GM21528 (cell line): ENCODE measurements at regions not wholly inside any gene's neighbourhood (a gene's known extent, or its start where the extent isn't known, plus 50 kb on each side); places are given as distances from the start of the nearest gene placed in this dataset.

Source experiments
- ATAC-seq: cut with Tn5 transposase; IDR thresholded peaks from one replicate; pipeline ENCODE4 v1.9.1; 2021; ENCODE audit warnings: mild to moderate bottlenecking, moderate library complexity; ENCODE audit not compliant: unreplicated experiment, low FRiP score

DNA sequence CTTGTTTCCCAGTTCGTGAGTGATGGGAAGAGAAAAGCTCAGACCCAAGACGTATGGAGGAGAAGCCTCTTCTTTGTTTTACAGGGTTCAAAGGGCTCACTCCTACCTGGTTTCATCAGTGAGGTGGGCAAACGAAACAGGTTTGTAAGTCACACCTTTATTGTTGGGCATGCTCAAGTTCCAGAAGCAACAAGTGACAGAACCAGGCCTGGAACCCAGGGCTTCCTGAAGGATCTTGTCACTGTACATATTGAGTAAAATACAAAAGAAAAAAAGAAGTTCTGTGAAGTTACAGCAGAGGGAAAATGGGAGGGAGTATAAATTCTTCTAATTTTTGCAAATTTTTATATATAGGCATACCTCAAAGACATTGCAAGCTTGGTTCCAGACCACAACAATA lies 320.9 kb upstream of the PROX1 start:
- ATAC-seq, result no peak

DNA sequence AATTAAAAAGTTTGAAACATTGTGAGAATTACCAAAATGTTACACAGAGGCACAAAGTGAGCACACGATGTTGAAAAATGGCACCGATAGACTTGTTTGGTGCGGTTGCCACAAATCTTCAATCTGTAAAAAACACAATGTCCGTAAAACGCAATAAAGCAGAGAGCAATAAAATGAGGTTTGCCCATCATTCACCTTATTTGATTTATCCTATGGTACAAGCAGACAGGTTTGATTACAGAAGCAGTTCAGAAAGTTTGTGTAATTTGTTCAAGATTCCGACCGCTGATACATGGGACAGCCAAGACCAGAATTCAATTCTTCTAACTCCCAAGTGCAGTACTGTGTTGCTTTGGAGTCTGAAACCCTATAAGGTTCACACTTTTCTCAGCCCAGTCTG lies 318.3 kb upstream of the PROX1 start:
- no peak for ATAC-seq

DNA sequence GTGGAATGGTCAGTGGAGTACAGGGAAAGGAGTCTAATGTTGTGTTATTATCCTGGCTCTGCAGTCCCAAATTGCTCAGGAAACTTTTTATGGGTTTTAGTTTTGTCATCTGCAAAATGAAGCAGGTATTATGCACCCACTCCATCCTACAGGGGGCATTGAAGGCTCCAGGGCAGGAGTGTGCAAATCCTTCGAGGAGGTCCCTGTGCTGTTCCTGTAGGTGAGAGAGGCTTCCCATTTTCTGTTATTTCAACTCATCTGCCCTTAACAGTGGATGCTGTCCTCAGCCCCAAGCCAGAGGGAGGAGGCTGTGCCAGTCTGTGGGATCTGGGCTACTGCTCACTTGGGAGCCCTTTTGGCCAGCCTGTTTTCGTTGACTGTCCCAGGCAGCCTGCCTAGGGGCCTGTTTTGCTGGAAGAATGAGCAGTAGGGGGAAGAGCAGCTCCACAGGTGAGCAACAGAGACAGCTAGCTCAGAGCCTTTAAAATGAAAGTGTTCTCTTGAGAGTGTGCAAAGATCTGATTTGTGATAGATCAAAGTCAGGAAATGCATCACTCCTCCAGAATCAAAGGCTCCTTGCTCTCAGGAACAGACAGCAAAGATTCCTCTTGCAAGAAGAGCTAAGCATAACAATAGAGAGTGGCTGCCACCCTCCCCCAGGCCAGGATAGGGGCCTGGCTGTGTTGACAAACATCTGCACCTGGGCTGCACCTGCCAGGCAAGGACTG lies 317.6 kb upstream of the PROX1 start:
- ATAC-seq, result no peak

DNA sequence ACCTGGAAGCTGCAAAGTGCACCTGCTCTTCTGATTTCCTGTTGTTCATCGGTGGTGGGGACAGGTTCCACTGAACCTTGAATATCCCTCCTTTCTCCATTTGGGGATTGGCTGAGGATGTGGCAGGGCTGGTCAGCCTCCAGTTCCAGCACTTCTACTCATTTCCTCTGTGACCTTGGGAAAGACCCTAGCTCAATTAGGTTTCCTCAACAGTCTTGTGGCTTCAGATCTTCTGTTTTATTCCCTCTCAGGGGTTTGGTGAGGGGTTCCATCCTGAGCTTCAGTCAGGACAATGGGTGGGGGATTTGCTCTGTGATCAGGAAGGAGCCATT lies 317.1 kb upstream of the PROX1 start:
- no peak for ATAC-seq

DNA sequence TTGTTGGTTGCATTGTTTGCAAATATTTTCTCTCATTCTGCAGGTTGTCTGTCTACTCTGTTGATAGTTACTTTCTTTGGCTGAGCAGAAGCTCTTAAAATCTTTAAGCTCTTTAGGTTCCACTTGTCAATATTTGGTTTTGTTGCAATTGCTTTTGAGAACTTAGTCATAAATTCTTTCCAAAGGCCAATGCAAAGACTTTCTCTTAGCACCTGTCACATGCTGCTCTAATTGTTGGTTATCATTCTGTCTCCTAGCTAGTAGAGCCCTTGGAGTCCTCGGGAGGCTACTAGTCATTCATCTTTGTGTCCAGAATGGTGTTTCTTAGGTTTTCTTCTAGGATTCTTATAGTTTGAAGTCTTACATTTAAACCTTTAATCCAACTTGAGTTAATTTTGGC lies 312.7 kb upstream of the PROX1 start:
- ATAC-seq, result no peak

DNA sequence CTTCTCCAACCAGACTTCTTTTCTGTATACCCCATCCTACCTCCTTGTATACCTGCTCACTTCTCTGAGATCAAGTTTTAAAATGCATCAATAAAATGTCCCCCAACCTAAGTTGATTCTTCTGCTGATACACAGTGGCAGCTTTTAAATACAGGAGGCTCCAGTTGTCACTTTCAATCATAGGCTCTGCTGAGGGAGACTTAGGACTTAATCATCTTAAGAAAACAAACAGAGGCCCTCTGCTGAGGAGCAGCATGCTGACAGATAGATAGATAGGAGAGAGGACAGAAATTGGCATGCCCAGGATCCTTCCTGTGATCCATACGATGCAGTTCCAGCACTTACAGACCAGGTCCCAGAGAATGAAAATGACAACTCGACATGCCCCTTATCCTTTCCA lies 311.0 kb upstream of the PROX1 start:
- ATAC-seq, result no peak

DNA sequence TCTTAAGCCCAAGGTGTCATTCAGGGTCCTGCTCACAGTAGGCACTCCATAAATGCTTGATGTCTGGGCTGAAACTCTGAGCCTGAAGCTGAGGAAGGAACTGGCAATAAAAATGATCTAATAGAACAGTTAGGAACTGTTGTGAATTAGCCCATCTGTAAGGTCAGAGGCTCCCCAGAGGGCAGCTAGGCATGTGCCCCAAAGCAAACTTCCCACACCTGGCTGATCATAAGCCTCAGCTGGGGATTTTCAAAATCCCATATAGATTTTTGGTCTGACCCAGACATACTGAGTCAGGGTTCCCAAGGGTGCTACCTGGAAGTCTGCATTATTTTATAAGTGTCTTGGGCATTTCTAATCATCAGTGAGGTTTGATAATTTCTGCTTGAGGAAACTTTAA lies 309.4 kb upstream of the PROX1 start:
- ATAC-seq, result no peak

DNA sequence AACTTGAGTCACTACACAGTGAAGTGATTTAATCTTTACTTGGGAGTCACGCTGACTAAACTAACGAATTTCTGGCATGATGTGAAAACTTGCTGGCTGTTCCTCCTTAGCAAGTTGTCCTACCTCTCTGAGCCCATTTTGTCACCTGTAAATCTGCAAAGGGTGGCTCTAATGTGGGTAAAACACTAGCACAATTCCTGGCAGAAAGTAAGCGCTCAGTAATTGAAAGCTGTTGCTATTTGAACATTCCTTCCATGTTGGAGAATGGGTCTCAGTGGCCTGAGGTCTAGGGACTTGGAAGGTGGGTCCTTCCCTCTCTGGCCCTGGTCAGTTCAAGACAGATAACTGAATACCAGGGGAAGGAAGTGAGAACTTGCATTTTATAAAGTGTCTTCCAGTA lies 309.0 kb upstream of the PROX1 start:
- no peak for ATAC-seq

DNA sequence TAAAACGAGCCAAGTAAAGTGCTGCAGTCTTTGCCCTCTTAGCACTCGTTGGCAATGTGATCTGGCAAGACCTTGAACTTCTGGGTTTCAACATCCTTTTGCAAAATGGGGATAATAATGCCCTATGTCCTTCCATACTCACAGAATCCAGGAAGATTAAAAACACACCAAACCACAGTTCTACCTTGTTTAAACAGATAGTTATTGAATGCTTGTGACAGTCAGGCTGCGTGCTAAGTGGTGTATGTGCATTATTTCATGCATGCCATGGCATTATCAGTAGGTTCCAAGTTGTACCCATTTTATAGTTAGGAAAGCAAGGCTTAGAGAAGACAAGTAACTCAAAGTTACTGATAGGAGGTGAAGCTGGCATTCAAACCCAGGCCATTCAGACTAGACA lies 308.6 kb upstream of the PROX1 start:
- ATAC-seq, result no peak

DNA sequence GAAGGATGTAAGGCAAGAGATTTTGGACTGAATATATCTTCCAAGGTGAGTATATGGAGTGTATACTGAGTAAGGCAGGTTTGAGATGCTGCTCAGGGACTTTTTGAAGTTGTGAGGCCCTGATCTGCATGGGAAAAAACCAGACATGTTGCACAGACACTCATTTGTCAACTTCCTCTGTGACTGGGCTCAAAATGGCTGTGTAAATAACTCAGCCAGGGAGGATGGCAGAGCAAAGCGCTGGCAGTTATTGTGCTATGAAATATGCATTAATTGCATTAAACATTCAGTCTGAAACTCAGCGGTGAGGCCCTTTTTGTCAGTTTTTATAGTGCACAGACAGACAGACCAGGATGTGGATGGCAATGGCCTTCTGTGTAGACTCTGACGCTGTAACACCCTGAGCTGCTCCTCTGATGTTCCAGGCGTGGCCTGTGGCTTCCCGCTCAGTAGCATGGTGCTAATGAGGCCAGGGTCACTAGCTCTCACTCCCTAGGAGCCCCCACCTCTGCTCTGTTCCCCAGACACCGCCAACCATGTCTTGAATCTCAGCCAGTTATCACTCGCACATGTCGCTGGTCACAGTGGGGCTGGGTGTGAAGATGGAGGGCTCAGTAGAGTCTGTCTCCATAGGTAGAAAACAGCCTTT lies 307.0 kb upstream of the PROX1 start:
- ATAC-seq, result no peak

DNA sequence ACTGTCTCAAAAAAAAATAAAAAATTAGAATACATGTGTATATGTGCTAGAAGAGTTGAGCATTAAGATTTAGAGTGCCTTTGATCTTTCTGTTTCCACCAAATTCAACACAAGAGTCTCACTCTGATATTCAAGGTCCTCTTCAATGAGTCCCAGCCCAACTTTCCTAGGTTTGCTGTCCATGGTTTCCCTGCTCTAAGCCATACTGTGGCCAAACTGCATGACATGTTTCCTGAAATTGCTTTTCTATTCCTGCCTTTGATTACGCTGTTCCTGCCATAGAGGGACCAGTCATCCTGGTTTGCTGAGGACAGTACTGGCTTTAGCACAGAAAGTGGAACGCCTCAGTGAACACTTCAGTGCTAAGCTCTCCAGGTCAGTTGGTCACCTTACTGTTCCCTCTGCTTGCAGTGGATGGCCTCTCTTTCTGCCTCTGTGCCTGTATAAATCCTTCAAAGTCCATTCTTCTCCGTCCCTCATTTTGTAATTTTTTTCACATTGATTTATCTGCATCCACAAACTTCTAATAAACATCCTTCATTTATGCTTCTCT lies 305.9 kb upstream of the PROX1 start:
- no peak for ATAC-seq

DNA sequence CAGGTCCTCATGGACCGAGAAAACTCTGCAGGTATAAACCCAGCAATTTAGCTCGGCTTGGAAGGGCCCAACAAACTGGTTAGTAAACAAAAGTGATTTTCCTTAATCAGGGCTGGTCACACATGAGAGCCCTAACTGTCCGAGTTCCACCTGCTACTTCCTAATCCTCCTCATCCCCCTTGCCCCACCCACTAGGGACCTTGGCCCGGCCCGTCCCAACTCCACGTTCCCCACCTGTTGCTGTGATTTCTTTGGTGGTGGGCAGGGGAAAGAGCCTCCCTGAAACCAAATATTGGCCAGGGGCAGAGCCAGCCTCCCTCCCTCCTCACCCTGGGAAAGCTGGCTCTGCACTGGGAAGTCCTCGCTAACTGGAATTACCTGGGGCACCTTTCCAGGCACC lies 304.2 kb upstream of the PROX1 start:
- ATAC-seq, result no peak

DNA sequence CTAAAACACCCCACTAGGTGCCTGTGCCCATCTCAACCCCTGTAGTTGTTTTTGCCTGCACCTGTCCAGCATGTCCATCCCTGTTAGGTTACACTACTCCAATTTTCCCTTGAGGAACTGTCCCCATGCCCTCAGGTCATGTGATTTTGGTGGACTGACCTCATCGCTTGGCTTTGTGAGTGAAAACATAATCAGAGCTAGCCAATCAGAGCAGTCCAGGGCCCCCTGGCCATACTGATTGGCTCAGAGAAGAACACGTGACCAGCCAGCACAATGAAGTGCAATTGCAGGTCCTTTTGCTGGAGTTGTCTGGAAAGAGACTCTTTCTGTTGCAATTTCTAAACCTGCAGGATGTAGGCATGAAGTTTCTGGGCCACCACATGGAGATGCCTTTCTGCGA lies 303.3 kb upstream of the PROX1 start:
- ATAC-seq, result no peak

DNA sequence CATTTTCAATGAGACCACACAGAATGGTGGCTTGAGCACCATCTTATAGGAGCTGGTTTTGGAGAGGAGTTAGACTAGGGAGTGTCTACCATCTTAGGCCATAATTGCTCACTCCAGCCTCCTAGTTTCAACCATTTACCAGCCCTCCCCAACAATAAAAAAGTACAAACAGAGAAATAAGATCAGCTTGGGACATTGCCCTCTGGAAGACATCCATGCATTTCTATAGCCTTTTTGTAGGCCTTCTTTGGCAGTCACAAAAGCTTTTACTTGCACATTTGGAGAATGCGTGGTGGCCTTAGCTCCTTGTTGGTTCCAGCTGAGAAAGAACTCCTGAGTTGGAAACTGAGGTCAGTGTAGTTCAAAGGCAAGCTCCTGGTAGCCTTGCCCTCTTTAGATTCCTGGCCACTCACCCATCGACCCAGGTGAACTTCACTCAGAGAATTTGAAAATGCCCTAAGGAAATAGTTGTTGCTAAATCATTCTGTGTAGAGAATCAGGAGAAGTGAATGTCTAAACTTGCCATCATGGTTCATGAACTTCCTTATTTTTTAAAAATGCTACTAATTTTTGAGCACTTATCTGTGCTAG lies 301.7 kb upstream of the PROX1 start:
- no peak for ATAC-seq

DNA sequence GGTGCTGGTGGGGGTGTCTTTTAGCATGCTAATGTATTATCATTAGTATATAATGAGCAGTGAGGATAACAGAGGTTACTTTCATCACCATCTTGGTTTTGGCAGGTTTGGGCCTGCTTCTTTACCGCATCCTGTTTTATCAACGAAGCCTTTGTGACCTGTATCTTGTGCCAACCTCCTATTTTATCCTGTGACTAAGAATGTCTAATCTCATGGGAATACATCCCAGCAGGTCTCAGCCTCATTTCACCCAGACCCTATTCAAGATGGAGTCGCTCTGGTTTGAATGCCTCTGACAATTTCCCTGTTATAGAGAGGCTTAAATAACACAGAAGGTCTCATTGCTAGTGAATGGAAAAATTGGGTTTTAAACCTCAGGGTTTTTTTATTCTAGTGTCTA lies 300.8 kb upstream of the PROX1 start:
- ATAC-seq, result no peak

DNA sequence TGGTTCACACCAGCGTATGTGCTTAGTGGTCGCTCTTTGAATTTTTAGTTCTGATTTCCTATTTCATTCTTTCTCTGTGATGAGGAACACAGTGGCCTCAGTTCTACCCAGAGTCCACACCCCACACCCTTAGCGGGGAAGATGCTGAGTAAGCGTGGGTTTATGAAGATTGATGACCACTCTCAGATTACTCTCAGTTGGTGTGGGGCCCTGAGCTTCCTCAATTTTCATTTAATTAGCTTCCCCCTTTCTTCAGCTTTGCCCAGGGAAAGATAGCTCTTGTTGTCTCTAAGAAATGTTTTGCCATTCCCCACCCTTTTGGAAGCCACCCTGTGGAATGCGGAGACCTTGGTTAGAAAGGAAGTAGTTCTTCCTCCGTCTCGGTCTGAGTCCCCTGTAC lies 299.9 kb upstream of the PROX1 start:
- ATAC-seq, result no peak

DNA sequence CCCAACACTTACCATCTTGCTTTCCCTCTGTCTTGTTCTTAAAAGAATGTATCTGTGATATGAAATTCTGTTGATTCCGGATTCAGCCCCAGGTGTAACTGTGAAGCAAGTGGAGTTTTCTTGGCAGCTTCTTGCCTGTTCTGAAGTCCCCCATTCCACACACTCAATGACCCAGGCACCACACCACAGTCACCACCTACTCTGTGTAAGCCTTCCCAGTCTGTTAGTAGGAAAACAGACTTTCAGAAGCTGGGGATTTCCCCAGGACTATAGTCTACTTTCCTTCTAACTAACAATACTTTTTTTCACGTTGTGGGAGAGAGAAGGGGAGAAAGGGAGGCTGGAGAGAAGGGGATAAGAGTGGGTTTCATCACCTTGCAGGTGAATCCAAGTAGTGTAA lies 299.1 kb upstream of the PROX1 start:
- no peak for ATAC-seq

DNA sequence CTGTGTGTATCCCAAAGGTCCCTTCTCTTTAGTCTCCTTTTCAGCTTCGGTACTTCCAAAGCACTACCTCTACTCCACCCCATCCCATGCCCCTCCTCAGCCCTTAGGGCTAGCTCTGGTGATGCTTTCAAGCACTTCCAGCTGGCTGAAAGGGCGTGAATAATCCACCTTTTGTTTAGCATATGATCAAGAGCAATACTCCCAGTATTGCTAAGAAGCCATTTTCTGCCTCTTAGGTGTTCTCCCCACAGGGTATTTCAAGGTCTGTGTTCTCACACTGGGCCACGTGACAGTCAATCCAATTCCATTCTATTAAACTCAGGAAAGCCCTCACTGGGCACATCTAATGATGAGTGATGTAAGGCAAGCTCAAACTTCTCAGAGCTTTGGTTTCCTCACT lies 298.5 kb upstream of the PROX1 start:
- no peak for ATAC-seq

DNA sequence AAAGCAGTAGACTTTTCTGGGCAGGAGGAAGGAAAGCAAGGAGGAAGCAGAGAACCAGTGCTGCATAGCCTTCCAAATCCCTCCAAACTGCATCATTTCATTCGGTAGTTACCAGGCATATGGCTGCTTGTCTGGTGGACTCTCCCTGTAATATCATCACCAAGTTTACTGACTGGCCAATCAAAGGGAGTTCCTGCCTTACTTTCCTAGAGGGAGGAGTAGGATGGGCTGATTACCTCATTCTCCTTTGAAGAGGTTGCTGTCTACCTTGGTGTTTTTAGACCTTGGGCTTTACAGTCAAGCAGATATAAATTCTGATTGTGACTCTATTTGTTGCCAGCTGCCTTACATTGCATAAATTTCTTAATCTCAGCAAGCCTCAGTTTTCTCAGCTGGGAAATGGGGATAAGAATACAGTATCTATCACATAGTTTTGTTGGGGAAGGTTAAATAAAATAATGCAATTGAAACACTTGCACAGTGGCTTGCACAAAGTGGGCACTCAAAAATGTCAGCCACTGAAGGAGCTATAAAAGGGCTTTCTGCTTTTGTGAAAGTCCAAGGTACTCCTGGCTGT lies 297.3 kb upstream of the PROX1 start:
- ATAC-seq, result no peak

DNA sequence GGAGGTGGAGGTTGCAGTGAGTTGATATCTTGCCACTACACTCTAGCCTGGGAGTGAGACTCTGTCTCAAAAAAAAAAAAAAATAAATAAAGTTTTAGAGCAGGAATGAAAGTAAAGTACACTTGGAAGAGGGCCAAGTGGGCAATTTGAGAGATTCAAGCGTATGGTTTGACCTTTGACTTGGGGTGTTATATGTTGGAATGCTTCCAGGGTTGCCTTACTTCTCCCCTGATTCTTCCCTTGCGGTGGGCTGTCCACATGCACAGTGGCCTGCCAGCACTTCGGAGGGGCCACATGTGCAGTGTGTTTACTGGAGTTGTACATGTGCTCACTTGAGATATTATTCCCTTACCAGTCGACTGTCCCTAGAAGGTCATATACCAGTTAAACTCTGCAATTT lies 295.5 kb upstream of the PROX1 start:
- ATAC-seq, result no peak

DNA sequence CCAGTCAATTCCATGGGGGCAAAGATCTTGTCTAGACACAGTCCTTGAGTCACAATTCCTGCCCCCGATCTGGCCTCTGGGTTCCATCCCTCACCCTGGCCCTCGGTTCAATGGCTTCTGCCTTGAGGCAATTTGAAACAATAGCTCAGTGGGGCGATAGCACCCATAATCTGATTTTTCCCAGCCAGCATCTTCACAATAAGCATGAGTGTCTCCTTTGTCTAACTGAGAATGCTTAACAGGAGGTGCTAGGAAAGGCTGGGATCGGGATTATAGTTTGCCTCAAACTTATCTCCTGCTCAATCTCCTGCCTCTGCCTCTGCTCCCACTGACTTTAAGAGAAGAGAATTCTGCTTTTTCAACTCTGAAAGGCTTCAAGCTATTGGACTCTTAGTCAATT lies 293.9 kb upstream of the PROX1 start:
- no peak for ATAC-seq
